ENCODE measurements at regions not wholly inside any gene's neighbourhood (a gene's known extent, or its start where the extent isn't known, plus 50 kb on each side); places are given as distances from the start of the nearest gene placed in this dataset.

- TF ChIP-seq KDM4A (IDR thresholded peaks at IDR 0.05; ENCODE audit: low read depth, low read length, severe bottlenecking) (no peak), CHD7 (IDR thresholded peaks at IDR 0.05; ENCODE audit: insufficient replicate concordance, low read length) (no peak), RFX5 (IDR thresholded peaks at IDR 0.05; ENCODE audit: borderline replicate concordance, low read depth, low read length) (no peak)
These were observed 68.7 kb upstream of the CDH6 start (continued) for GRCh38 chr5:31124651-31125305.

Data from H1 (cell line).